AG09319 (cell line): ENCODE measurements at regions not wholly inside any gene's neighbourhood (a gene's known extent, or its start where the extent isn't known, plus 50 kb on each side); places are given as distances from the start of the nearest gene placed in this dataset.

Source experiments
- DNase-seq: peaks from one replicate; pipeline ENCODE4 v3.0.0-alpha.2; 2010; ENCODE audit warnings: low read depth; ENCODE audit errors: extremely low read depth
- CTCF ChIP-seq: IDR thresholded peaks from 2 replicates; pipeline ENCODE4 v1.5.1; 2011; ENCODE audit warnings: low read depth, mild to moderate bottlenecking, inconsistent platforms, low read length, moderate library complexity

- TF ChIP-seq CTCF, result no peak
- DNase-seq, result no peak
Observed at GRCh38 chr14:100404419-100404818, 81.3 kb downstream of the SLC25A47 start.

- no peak for TF ChIP-seq CTCF
Observed at GRCh38 chr14:100405760-100406455, 82.8 kb downstream of the SLC25A47 start.

GRCh38 chr14:100406505-100407131 lies 83.5 kb downstream of the SLC25A47 start:
- no peak for DNase-seq
- no peak for TF ChIP-seq CTCF

More at GRCh38 chr14:100405760-100406455, 82.8 kb downstream of the SLC25A47 start:
- DNase-seq, result no peak

GRCh38 chr14:100407376-100408102 lies 84.4 kb downstream of the SLC25A47 start:
- TF ChIP-seq CTCF, result no peak
- no peak for DNase-seq

GRCh38 chr14:100408350-100409002 lies 85.3 kb downstream of the SLC25A47 start:
- no peak for TF ChIP-seq CTCF
- DNase-seq, result no peak

- no peak for DNase-seq
- TF ChIP-seq CTCF, result no peak
Observed at GRCh38 chr14:100409003-100409360, 85.8 kb downstream of the SLC25A47 start.
